GM18868 (cell line): ENCODE measurements at regions not wholly inside any gene's neighbourhood (a gene's known extent, or its start where the extent isn't known, plus 50 kb on each side); places are given as distances from the start of the nearest gene placed in this dataset.

Experiments used
- ATAC-seq: cut with Tn5 transposase; IDR thresholded peaks from one replicate; pipeline ENCODE4 v1.9.1; 2021; ENCODE audit warnings: mild to moderate bottlenecking, moderate library complexity; ENCODE audit not compliant: unreplicated experiment

DNA sequence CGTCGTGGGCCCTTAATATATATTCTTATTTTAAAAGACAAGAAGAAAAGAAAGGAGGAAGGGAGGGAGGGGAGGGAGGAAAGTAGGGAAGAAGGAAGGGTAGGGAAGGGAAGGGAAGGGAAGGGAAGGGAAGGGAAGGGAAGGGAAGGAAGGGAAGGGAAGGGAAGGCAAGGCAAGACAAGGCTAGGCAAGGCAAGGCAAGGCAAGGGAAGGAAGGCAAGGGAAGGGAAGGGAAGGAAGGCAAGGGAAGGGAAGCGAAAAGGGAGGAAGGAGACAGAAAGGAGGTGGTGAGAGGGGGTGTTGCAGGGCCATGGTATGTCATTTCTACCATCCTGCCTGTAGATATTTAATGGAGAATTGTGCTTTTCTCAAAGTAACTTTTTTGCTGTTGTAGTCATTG is 83.9 kb upstream of the BTBD3 start:
- ATAC-seq, result no peak

DNA sequence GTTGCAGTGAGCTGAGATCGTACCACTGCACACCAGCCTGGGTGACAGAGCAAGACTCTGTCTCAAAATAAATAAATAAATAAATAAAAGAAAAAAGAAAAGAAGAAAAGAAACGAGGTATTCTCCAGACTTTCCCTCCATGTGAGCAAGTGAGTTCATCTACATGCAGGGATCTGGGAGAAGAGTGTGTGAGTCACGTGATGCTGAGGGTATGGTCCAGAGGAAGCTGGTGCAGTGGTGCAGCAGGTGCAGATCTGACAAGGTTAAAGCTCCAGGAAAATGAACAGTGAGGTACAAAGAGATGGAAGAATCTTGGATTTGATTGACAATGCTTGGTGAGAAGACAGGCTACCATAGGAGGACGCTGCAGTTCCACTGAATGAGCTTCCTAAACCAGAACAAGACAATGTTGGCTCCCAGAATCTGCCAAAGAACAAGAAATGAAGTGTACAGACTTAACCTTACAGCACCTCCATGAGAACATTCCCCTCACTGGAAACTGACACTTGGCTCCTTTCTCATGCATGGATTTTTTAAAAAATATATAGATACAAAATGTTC is 79.5 kb upstream of the BTBD3 start:
- no peak for ATAC-seq

DNA sequence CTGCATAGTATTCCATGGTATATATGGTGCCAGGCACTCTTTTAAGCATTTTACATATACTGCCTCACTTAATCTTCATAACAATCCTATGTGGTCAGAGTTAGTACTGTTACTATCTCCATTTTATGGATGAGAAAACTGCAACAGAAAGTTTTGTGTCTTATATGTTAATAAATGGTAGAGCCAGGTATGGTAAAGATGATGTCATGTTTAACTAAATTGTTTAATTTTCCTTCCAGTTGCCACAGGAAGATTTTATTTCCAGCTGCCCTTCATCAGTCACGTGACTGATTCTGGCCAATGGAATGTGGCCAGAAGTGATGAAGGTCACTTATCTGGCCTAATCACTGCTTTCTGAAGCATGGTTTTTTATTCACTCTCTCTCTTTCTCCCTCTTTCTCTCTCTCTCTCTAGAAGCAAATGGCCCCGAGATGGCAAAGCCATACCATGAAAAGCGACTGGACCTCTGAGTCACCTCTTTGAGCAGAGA is 75.7 kb upstream of the BTBD3 start:
- ATAC-seq, result no peak

DNA sequence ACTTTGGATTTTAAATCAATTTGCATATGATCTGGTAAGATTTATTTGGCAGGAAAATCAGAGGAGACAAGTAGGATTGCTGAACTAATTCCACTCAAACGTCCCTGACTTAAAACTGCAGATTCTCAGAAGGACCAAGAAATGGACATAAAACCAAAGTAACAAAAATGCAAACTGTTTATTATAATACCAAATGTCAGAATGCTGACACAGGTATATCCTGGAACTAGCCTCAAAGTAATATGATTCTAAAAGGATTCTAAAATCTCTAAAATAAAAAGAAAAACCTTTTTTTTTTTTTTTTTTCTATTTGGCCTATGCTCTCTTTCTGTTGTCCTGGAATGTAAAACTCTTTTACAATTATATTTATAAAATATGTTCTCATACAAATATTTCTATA is 74.4 kb upstream of the BTBD3 start:
- no peak for ATAC-seq

DNA sequence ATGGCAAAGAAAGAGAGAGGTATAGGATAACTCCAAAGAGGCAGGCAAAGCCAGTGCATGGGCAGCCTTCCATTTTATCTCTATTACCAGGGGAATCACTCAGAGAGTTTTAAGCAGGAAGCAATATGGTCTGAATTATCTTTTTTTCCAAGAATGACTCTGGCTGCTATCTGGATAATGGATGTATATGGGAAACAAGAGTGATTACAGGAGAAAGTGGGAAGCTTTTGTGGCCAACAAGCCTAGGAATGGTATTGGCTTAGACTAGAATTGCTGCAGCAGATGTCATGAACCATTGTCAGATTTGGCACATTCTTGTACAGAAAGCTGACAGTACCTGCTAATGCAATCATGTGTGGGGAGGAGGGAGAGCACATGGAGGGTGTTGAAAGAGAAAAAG is 73.0 kb upstream of the BTBD3 start:
- no peak for ATAC-seq

DNA sequence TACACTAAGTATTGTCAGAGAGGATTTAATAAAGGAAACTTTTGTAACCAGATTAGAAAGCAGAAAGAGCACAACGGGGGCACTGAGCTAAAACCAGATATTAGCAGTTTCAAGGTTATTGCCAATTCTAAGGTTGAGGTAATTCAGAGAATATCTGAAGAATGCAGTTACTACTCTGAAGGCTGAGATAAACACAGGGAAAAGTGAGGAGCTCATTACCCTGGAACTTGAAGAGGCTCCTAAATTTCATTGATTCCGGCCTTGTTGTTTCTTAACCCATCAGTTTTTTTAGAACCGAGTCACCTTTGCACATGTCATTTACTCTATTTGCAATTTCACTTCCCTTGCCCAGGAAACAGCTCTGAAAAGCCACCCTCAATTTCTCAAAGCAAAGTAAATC is 72.4 kb upstream of the BTBD3 start:
- no peak for ATAC-seq

DNA sequence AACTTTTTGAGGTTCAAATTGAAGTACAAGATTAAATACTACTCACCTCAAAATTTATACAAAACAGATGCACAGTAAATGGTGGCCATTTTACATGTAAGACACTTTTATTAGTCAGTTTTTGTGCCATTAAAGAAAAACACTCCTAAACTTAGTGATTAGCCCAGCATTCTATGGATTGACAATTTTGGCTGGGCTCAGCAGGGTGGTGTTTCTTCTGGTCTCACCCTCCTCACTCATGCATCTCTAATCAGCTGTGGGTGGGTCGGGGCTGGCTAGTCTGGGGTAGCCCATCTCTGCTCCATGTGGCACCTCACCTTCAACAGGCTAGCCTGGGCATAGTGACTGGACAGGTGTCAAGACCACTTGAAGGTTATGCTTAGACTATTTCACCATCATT is 71.6 kb upstream of the BTBD3 start:
- no peak for ATAC-seq

DNA sequence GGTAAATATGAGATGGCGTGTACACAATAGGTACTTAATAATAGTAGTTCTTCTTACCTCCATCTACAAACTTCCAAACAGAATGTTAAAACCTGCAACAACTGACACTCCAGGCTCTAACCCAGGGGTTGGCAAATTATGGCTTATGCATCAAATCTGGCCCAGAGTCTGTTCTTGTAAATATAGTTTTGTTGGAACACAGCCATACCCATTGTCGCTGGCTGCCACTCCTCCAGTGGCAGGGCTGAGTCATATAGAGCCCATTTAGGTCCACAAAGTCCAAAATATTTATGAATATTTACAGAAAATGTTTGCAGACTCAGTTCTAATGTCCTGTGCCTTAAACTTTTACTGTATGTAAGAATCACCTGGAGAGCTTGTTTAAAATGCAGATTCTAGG is 69.9 kb upstream of the BTBD3 start:
- no peak for ATAC-seq

DNA sequence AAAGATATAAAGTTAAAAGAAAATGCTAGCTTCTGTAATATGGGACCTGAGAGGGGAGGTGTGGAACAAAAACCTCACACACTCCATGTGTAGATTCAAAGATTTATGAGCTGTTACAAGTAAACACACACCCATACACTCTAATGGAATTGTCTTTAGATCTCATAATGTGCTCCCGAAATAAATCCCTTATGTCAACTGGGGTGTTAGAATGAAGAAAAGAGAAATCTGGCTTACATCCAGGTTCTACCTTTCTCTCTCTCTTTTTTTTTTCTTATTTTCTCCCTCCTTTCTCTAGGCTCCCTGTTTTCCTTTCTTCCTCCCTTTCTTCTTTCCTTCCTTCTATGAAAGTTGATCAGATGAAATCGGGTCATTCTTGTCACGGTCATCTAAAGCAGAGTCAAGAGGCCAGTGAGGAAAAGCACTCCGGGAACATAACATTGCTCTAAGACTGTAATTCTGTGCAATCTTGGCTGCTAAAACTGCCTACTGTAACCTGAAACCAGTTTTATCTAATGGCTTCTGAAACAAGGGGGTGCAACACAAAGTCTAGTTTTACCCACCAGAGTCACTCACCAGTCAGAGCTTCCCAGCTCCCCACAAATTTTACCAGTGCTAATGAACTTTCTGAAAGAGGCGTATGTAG is 68.3 kb upstream of the BTBD3 start:
- no peak for ATAC-seq

DNA sequence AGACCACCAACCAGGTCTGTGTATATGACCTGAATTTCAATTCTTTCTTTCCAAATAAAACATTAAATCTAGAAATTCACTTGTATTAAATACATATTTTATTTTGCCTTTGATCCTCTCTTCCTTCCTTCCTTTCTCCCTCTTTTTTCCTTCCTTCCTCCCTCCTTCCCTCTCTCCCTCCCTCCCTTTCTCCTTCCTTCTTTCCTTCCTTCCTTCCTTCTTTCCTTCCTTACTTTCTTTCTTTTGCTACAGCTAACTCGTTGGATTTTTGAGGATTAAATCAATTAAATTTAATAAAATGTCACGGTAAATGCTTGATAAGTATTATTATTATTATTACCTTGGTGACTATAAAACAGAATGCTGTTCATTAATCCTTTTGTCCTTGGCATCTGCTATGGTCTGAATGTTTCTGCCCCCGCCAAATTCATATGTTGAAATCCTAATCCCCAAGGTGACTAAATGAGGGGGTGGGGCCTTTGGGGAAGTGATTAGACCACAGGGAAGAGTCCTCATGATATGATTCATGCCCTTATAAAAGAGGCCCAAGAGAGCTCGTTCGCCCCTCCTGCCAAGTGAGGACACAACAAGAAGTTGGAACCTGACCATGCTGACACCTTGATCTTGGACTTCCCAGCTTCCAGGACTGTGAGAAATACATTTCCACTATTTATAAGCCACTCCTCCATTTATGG is 67.6 kb upstream of the BTBD3 start:
- no peak for ATAC-seq

DNA sequence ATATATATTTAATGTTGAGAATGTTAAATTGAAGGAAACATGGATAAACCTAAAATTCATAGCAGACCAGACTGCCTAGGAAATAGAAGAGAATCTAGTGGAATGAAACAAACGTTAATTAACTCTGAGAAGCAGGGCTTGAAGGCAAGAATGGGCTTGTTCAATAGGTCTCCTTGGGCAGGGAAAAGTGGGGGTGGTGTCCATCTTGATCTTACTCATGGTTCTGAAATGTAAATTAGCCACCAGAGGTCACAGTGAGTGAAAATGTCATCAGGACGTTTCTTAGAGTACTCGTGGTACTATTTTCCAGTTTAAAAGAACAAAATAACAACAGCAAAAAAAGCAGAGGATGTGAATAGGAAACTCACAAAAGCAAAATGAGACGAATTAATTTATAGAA is 66.8 kb upstream of the BTBD3 start:
- no peak for ATAC-seq

DNA sequence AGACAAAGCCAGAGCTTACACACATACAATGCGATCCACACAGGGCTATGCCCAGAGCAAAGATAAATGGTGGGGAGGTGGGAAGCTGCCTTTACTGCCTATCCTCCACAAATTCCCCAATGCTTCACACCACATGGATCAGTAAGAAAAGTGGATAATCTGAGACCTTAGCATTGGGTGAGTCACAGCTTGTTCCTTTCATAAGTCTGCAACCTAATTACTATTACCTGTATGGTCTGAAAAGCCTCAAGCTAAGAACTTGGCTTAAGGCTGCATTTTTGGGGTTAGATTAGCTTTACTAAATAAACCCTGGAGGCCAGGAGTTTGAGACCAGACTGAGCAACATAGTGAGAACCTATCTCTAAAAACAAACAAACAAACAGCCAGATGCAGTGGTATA is 66.0 kb upstream of the BTBD3 start:
- no peak for ATAC-seq

DNA sequence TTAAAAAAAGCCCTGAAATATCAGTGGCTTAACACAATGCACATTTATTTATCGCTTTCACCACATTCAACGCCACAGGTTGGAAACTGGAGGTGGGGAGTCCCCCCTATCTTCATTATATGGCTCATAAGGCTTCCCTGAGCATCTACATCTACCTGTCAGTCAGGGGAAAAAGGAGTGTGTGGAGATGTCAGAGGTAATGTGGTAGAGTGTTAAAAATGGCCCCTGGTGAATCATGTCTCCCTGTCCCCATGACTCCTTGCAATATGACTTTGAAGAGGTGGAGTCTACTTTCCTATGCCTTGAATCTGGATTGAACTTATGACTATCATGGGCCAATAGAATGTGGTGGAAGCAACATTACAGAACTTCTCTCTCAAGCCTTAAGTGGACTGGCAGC is 65.5 kb upstream of the BTBD3 start:
- ATAC-seq, result no peak

DNA sequence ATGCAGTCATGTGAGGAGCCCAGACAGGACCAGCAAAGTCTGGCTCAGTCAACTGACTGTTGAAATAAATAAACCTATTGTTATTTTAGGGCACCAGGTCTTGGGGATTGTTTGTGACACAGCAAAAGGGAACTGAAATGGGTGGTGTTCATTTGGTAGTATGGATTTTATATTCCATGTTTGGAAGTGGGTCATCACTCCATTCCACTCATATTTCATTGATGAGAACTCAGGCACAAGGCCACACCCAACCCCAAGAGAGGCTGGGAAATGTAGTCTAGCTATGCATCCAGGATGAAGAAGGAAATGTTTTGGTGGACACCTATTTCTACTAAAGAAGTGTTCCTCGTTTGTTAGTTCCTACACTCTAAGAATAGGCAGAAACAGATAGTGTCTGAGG is 64.9 kb upstream of the BTBD3 start:
- no peak for ATAC-seq

DNA sequence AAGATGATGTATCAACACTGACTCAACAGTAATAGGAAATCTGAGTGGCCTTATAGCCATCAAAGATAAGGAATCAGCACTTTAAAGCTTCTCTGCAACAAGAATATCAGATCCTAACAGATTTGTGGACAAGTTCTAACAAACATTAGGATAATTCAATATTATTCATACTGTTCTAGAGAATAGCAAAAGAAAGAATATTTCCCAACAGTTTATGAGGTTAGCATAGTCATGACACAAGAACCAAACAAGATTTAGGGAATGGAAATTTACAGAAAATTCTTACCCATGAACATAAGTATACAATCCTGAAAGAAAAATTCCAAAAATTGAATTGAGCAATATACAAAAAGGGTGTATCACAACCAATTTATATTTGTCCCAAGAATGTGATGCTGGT is 64.3 kb upstream of the BTBD3 start:
- no peak for ATAC-seq

DNA sequence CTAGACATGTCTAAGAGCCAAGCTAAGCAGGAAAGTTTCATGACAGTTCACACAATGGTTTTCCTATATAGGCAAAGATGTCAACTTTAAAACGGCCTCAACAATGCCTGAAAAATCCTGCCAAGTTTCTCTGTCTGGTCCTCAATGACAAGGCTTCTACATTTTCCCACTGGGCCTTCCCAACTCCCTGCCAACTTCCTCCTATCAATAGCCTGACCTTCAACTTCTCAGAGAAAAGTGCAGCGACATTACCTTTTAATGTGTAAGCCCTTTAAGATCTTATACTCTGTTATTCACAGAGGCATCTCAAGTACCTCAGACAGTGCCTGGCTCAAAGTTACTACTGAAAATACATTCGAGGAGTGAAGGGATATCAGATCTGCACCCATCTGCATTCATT is 56.2 kb upstream of the BTBD3 start:
- ATAC-seq, result no peak

DNA sequence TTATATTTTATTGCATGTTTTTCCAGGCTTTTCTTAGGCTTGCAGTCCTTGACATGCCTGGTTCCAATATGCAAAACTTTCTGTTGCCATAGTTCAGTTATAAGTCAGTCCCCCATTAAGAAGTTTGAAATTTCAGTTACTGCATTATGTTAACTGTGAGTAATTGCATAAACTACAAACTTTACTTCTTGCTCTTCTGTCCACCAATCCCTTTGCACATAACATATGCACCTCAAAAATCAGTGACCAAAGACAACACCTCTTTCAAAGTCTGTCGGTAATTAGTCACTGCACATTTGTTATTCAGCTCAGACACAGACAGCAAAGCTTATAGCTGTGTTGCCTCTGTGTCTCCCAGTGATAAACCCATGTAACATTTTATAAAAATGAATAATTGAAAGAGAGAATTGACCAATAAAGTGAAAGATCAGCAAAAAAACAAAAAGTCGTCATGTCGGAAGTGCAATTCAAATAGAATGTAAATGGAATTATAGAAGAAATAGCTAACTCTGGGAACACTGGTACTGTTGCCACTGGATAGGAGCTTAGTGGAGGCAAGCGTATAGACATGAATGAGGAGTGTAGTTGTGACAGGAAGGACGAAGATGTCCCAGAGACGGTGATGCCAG is 50.3 kb upstream of the BTBD3 start:
- ATAC-seq, result no peak
